GM21528 (cell line): ENCODE measurements at regions not wholly inside any gene's neighbourhood (a gene's known extent, or its start where the extent isn't known, plus 50 kb on each side); places are given as distances from the start of the nearest gene placed in this dataset.
"Not testable (repeated sequence)": the region's sequence is repeated elsewhere in the genome, so short reads cannot be mapped to it uniquely, and the experiment has no call there.

Experiments
- ATAC-seq: cut with Tn5 transposase; IDR thresholded peaks from one replicate; pipeline ENCODE4 v1.9.1; 2021; ENCODE audit warnings: mild to moderate bottlenecking, moderate library complexity; ENCODE audit not compliant: unreplicated experiment, low FRiP score

DNA sequence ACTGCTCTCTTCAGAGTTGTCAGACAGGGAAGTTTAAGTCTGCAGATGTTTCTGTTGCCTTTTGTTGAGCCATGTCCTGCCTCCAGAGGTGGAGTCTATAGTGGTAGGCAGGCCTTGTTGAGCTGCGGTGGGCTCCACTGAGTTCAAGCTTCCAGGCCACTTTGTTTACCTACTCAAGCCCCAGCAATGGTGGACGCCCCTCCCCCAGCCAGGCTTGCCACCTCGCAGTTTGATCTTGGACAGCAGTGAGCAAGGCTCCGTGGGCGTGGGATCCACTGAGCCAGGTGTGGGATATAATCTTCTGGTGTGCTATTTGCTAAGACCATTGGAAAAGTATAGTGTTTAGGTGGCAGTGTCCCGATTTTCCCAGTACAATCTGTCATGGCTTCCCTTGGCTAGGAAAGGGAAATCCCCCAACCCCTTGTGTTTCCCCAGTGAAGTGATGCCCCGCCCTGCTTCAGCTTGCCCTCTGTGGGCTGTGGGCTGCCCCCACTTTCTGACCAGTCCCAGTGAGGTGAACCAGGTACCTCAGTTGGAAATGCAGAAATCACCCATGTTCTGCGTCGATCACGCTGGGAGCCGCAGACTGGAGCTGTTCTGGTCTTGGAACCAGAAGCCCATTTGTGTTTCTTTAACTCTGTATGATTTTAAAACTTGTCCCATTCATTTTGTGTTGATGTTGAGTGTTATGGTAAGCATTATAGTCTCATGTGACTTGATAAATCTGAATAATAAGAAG, 89.2 kb upstream of the CALCR start:
- no peak for ATAC-seq

DNA sequence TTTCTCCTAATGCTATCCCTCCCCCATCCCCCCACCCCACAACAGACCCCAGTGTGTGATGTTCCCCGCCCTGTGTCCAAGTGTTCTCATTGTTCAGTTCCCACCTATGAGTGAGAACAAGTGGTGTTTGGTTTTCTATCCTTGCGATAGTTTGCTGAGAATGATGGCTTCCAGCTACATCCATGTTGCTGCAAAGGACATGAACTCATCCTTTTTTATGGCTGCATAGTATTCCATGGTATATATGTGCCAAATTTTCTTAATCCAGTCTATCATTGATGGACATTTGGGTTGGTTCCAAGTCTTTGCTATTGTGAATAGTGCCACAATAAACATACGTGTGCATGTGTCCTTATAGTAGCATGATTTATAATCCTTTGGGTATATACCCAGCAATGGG, 83.6 kb upstream of the CALCR start:
- not testable (repeated sequence) for ATAC-seq

DNA sequence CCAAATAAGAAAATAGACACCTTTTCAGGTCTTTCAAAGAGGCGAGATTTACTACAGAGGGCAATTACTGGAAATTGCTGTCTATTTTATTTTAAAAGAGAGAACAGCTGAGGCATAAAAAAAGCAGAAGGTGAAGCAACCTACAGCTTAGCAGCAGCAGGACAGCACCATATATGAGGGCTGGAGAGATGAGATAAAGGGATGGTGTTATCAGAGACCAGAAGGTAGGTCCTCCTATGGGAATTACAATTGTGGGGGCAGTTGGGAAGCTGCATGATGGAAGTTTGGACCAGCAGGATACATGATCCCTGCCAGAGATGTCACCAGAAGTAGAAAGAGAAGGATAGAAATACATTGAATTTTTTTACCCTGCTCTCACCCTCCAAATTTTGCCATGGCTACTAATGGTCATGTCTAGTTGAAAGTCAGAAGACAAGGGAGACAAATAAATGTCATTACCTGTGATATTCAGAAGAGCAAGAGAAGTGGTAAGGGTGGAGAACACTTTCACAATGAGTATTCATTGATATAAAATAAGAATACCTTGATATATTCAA, 77.2 kb upstream of the CALCR start:
- ATAC-seq: no peak

DNA sequence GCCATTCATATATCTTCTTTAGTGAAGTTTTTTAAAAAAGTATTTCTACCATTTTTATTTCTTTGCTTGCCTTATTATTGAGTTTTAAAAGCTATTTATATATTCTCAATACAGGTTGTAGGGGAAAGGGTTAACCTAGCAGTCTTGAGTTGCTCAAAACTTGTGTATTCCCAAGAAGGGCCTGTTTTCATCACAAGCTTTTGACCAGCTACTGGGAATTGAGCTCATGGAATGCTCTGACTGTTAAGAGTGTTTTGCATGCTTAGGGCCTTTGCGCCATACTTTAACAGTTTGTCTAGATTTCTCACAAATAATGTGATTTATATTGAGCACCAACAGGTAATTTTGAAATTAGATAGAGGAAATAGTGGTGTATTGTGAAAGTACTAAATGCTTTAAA, 72.0 kb upstream of the CALCR start:
- ATAC-seq: no peak

DNA sequence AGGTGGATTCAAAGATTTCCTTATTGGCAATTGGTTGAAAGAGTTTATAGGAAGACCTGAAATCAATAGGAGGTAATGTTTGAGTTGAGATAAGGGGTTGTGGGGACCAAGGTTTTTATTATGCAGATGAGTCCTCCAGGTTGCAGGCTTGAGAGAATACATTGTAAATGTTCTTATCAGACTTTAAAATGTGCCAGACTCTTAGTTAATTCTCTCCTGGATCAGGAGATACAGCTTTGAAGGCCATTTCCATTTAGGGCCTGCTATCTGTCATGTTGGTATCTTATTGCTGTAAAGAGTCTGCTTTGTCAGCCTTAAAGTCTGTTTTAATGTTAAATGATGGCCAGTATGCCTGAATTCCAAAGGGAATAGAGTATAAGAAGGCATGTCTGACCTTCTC, 61.8 kb upstream of the CALCR start:
- no peak for ATAC-seq

DNA sequence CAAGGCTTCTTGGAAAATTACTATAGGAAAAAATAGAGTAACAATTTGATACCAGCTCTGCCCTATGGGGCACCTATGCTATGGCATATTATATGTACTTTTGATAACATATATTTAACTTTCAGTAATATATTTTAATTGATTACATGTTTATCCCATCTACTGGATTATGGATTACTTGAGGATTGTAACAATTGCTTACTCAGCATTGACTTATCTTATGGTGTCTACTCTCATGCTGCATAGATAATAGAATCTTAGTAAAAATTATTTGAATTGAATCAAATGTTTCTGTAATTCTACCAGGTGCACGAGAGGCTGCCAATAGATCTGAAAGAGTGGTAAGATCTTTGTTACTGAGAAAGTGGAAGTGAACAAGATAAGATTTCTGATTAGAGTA, 57.8 kb upstream of the CALCR start:
- ATAC-seq: no peak

DNA sequence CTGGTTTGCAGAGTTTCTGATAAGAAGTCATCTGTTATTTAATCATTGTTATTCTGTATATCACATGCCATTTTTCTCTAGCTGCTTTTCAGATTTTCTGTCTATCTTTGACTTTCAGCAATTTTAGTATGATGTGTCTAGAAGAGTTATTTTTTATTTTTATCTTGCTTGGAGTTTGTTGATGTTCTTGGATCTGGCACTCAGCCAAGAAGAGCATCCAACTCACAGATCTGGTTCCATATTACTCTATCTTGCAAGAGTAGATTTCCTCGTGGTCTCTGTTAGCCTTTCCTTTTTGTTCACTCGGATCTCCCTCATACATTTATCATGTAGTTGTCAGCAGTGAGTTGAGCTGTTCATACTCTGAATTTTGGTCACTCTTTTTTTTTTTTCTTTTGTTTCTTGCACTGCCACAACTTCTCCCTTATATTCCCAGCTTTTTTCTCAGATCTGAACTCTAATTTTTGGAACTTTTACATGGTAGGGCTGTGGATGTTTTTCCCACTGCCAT, 54.8 kb upstream of the CALCR start:
- no peak for ATAC-seq

DNA sequence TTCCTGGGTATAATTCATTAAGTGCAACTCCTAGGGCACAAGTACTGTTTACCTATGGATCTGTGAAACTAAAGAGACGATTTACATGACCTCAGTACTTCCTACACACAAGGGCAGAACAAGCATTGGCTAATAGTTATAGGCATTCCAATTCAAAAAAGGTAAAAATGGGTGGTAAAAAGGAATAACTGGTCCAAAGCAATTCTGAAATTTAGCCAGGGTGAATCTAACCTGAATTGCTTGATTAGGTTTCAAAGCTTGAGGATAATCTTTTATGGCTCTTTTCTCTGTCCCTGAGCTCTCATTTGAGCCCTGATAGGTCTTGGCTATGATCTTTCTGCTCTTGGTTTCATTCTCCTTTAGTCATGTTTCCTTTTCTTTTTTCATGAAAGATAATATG, 52.3 kb upstream of the CALCR start:
- ATAC-seq: no peak
